Mucosa of descending colon (tissue), 3 donors: ENCODE measurements at regions not wholly inside any gene's neighbourhood (a gene's known extent, or its start where the extent isn't known, plus 50 kb on each side); places are given as distances from the start of the nearest gene placed in this dataset.
"Not testable (repeated sequence)": the region's sequence is repeated elsewhere in the genome, so short reads cannot be mapped to it uniquely, and the experiment has no call there.

Experiments used
- ATAC-seq: fragments of 200-7000 bp; cut with Tn5 transposase; one replicate; pipeline ENCODE4 v1.9.1; 2020; ENCODE audit warnings: mild to moderate bottlenecking, moderate library complexity
- DNase-seq, 3 donors: peaks; one replicate each; pipeline ENCODE4 v3.0.0-alpha.2; 2020
- H3K36me3 ChIP-seq: fragments of 200-600 bp; one replicate; pipeline ENCODE4 v1.8.0; 2021; ENCODE audit warnings: low read depth, mild to moderate bottlenecking
- H3K4me1 ChIP-seq: fragments of 200-600 bp; one replicate; pipeline ENCODE4 v1.8.0; 2021; ENCODE audit warnings: low read depth, mild to moderate bottlenecking
- H3K4me3 ChIP-seq: fragments of 200-600 bp; one replicate; pipeline ENCODE4 v1.8.0; 2021; ENCODE audit warnings: mild to moderate bottlenecking
- H3K9me3 ChIP-seq: fragments of 200-600 bp; one replicate; pipeline ENCODE4 v1.8.0; 2021; ENCODE audit warnings: mild to moderate bottlenecking
- CTCF ChIP-seq: fragments of 200-600 bp; IDR thresholded peaks from one replicate; pipeline ENCODE4 v1.8.0; 2022; ENCODE audit warnings: antibody characterized with exemption, mild to moderate bottlenecking
- intact Hi-C, 2 donors: fragments of 100-400 bp; cut with DNase I in 1 of 2; cut with micrococcal nuclease in 1 of 2; formaldehyde crosslinking; loops; one replicate each; pipeline versions ENCODE4 v1.11.0 to v1.11.1; 2022; cut with DNase I, micrococcal nuclease
- donor health status: DM: no; HTN: no; CAD: no; lungs with moderate emphysema.
- donor health status: DM: no; HTN: no; CAD: no.
- donor health status: DM: no; HTN: yes; CAD: no.

- ATAC-seq (no peak), DNase-seq (no peak)
- no peak for TF ChIP-seq CTCF
- peaks cover 3% of the 10 kb centered on the region for H3K9me3 ChIP-seq
- H3K4me1 ChIP-seq = peaks cover 8% of the 10 kb centered on the region
- H3K4me3 ChIP-seq = no peak overlapping the region
- intact Hi-C loops = no loop called here
- H3K36me3 ChIP-seq = no peaks in the 10 kb centered on the region
These were observed 116.5 kb downstream of the CD24 start for GRCh38 chr6:106857771-106858652.

- DNase-seq, H3K4me3 ChIP-seq, H3K9me3 ChIP-seq, H3K4me1 ChIP-seq, H3K36me3 ChIP-seq, ATAC-seq, intact Hi-C loops: not testable (repeated sequence)
These were observed 117.2 kb downstream of the CD24 start for GRCh38 chr6:106857310-106857709.

- DNase-seq (no peak), ATAC-seq (no peak)
- intact Hi-C loops = no loop called here
- Histone ChIP-seq H3K4me1 (peaks cover 8% of the 10 kb centered on the region), H3K36me3 (no peaks in the 10 kb centered on the region), H3K9me3 (no peaks in the 10 kb centered on the region), H3K4me3 (no peak overlapping the region)
- no peak for TF ChIP-seq CTCF
These were observed 118.2 kb downstream of the CD24 start for GRCh38 chr6:106856227-106856874.

GRCh38 chr6:106855117-106855516 lies 119.4 kb downstream of the CD24 start:
- no peak for DNase-seq
- Histone ChIP-seq H3K4me3 (no peak overlapping the region), H3K9me3 (no peaks in the 10 kb centered on the region), H3K36me3 (no peaks in the 10 kb centered on the region), H3K4me1 (peaks cover 8% of the 10 kb centered on the region)
- intact Hi-C loops = no loop called here
- no peak for ATAC-seq
- TF ChIP-seq CTCF = no peak

GRCh38 chr6:106849676-106850332 lies 124.7 kb downstream of the CD24 start:
- Histone ChIP-seq H3K36me3 (no peaks in the 10 kb centered on the region), H3K4me3 (no peak overlapping the region), H3K9me3 (no peaks in the 10 kb centered on the region), H3K4me1 (no peaks in the 10 kb centered on the region)
- no peak for TF ChIP-seq CTCF
- DNase-seq (no peak), ATAC-seq (no peak)
- intact Hi-C loops = no loop called here

- intact Hi-C loops = no loop called here
These were observed 125.4 kb downstream of the CD24 start for GRCh38 chr6:106849120-106849519.

More at GRCh38 chr6:106849120-106849519, 125.4 kb downstream of the CD24 start:
- ATAC-seq (no peak), DNase-seq (no peak)
- Histone ChIP-seq H3K4me1 (no peaks in the 10 kb centered on the region), H3K9me3 (no peaks in the 10 kb centered on the region), H3K36me3 (no peaks in the 10 kb centered on the region), H3K4me3 (no peak overlapping the region)
- TF ChIP-seq CTCF = no peak
